ENCODE measurements at regions not wholly inside any gene's neighbourhood (a gene's known extent, or its start where the extent isn't known, plus 50 kb on each side); places are given as distances from the start of the nearest gene placed in this dataset.

- no peak overlapping the region for H3K4me3 ChIP-seq (replicated peaks; ENCODE audit: low read depth, low read length)
- H3K27me3 ChIP-seq (replicated peaks; ENCODE audit: control insufficient read depth, insufficient read depth, low read length): peaks cover 1% of the 10 kb centered on the region
- DNase-seq (ENCODE audit: extremely low read depth, insufficient read length): no peak
- TF ChIP-seq, protein P1, sequence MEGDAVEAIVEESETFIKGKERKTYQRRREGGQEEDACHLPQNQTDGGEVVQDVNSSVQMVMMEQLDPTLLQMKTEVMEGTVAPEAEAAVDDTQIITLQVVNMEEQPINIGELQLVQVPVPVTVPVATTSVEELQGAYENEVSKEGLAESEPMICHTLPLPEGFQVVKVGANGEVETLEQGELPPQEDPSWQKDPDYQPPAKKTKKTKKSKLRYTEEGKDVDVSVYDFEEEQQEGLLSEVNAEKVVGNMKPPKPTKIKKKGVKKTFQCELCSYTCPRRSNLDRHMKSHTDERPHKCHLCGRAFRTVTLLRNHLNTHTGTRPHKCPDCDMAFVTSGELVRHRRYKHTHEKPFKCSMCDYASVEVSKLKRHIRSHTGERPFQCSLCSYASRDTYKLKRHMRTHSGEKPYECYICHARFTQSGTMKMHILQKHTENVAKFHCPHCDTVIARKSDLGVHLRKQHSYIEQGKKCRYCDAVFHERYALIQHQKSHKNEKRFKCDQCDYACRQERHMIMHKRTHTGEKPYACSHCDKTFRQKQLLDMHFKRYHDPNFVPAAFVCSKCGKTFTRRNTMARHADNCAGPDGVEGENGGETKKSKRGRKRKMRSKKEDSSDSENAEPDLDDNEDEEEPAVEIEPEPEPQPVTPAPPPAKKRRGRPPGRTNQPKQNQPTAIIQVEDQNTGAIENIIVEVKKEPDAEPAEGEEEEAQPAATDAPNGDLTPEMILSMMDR (IDR thresholded peaks at IDR 0.05; ENCODE audit: insufficient read depth, low read length, poor library complexity, severe bottlenecking): no peak
- no peaks in the 10 kb centered on the region for H3K36me3 ChIP-seq (ENCODE audit: control insufficient read depth, insufficient read depth, low read length)
These were observed 140.7 kb downstream of the NSG2 start for GRCh38 chr5:174186096-174186695.

DNA sequence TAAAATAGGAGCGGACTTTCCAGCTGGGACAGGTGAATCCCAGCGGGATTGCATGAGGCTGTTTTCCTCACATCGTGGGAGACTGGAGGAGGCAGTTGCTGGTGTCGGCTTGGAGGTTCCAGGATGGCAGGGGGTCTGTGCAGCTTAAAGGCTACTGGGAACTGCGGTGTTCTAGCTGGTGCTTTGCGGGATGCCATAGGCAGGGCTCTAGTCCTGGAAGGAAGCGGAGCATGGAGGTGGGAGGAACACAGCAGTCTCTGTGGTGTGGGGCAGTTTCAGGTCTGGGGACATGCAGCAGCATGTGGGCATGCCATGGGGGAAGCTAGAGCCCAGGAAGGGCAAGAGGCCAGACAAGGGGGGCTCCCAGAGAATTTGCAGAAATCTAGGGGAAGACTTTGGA is 141.5 kb downstream of the NSG2 start:
- Histone ChIP-seq H3K4me3 (replicated peaks; ENCODE audit: low read depth, low read length) (no peak overlapping the region), H3K27me3 (replicated peaks; ENCODE audit: control insufficient read depth, insufficient read depth, low read length) (peaks cover 1% of the 10 kb centered on the region), H3K36me3 (ENCODE audit: control insufficient read depth, insufficient read depth, low read length) (no peaks in the 10 kb centered on the region)
- no peak for DNase-seq (ENCODE audit: extremely low read depth, insufficient read length)
- TF ChIP-seq, protein P1 (IDR thresholded peaks at IDR 0.05; ENCODE audit: insufficient read depth, low read length, poor library complexity, severe bottlenecking): no peak

DNA sequence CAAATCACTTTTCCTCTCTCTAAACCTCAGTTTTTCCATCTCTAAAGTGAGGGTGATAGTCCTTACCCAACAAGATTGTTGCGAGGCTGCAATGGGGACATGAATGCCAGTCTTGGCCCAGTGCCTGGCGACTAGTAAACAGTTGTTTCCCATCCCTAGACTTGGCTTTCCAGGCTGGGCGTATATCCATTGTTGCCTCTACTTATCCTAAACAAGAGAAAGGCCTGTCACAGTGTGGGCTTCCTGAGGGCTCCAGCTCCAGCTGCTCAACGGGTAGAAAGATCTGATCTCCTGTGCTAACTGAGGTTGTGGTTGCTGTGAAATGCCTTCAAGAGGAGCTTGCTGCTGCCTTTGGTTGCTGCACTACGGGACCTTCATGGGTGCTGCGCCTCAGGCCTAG is 142.0 kb downstream of the NSG2 start:
- TF ChIP-seq, protein P1 (IDR thresholded peaks at IDR 0.05; ENCODE audit: insufficient read depth, low read length, poor library complexity, severe bottlenecking): no peak
- Histone ChIP-seq H3K27me3 (replicated peaks; ENCODE audit: control insufficient read depth, insufficient read depth, low read length) (peaks cover 1% of the 10 kb centered on the region), H3K36me3 (ENCODE audit: control insufficient read depth, insufficient read depth, low read length) (no peaks in the 10 kb centered on the region), H3K4me3 (replicated peaks; ENCODE audit: low read depth, low read length) (no peak overlapping the region)
- no peak for DNase-seq (ENCODE audit: extremely low read depth, insufficient read length)

- no peak for DNase-seq (ENCODE audit: extremely low read depth, insufficient read length)
- peaks cover 1% of the 10 kb centered on the region for H3K27me3 ChIP-seq (replicated peaks; ENCODE audit: control insufficient read depth, insufficient read depth, low read length)
- TF ChIP-seq, protein P1 (IDR thresholded peaks at IDR 0.05; ENCODE audit: insufficient read depth, low read length, poor library complexity, severe bottlenecking): no peak
- no peak overlapping the region for H3K4me3 ChIP-seq (replicated peaks; ENCODE audit: low read depth, low read length)
- H3K36me3 ChIP-seq (ENCODE audit: control insufficient read depth, insufficient read depth, low read length): no peaks in the 10 kb centered on the region
These were observed 142.8 kb downstream of the NSG2 start for GRCh38 chr5:174188295-174188694.

GRCh38 chr5:174189654-174190541 is 144.4 kb downstream of the NSG2 start:
- TF ChIP-seq, protein P1 (IDR thresholded peaks at IDR 0.05; ENCODE audit: insufficient read depth, low read length, poor library complexity, severe bottlenecking): no peak
- no peaks in the 10 kb centered on the region for H3K36me3 ChIP-seq (ENCODE audit: control insufficient read depth, insufficient read depth, low read length)
- DNase-seq (ENCODE audit: extremely low read depth, insufficient read length): no peak
- H3K27me3 ChIP-seq (replicated peaks; ENCODE audit: control insufficient read depth, insufficient read depth, low read length): peaks cover 1% of the 10 kb centered on the region
- no peak overlapping the region for H3K4me3 ChIP-seq (replicated peaks; ENCODE audit: low read depth, low read length)

All from GM06990 (cell line).